Fibroblast of skin of abdomen (primary cell): ENCODE measurements at regions not wholly inside any gene's neighbourhood (a gene's known extent, or its start where the extent isn't known, plus 50 kb on each side); places are given as distances from the start of the nearest gene placed in this dataset.
A peak's percentile ranks its signal among the peaks of the same experiment; 100 is the strongest.

ENCODE experiments used
- DNase-seq: peaks from one replicate; pipeline ENCODE4 v3.0.0-alpha.2; 2013

- no peak for DNase-seq
Observed at GRCh38 chr10:36366065-36366464, 724.0 kb upstream of the FZD8 start.

GRCh38 chr10:36362257-36362656 is 720.2 kb upstream of the FZD8 start:
- DNase-seq = no peak

- no peak for DNase-seq
Observed at GRCh38 chr10:36358736-36359135, 716.6 kb upstream of the FZD8 start.

- no peak for DNase-seq
Observed at GRCh38 chr10:36354633-36355032, 712.5 kb upstream of the FZD8 start.

GRCh38 chr10:36351159-36351558 is 709.1 kb upstream of the FZD8 start:
- DNase-seq = no peak

- peak; percentile 94 for DNase-seq
Observed at GRCh38 chr10:36349445-36350078, 707.5 kb upstream of the FZD8 start.

- peak; percentile 24 for DNase-seq
Observed at GRCh38 chr10:36345807-36346206, 703.7 kb upstream of the FZD8 start.

GRCh38 chr10:36345175-36345533 is 703.1 kb upstream of the FZD8 start:
- DNase-seq = no peak

GRCh38 chr10:36344240-36345174 is 702.4 kb upstream of the FZD8 start:
- peak; percentile 57 for DNase-seq

- no peak for DNase-seq
Observed at GRCh38 chr10:36342781-36343180, 700.7 kb upstream of the FZD8 start.

GRCh38 chr10:36341471-36341870 is 699.4 kb upstream of the FZD8 start:
- DNase-seq = peak; percentile 23

GRCh38 chr10:36336315-36336714 is 694.2 kb upstream of the FZD8 start:
- peak; percentile 61 for DNase-seq

- DNase-seq = no peak
Observed at GRCh38 chr10:36333446-36333845, 691.4 kb upstream of the FZD8 start.

- DNase-seq = no peak
Observed at GRCh38 chr10:36332926-36333325, 690.8 kb upstream of the FZD8 start.

GRCh38 chr10:36331121-36331520 is 689.0 kb upstream of the FZD8 start:
- DNase-seq = no peak

GRCh38 chr10:36325815-36326214 is 683.7 kb upstream of the FZD8 start:
- DNase-seq = no peak

GRCh38 chr10:36324831-36325230 is 682.7 kb upstream of the FZD8 start:
- no peak for DNase-seq

GRCh38 chr10:36313142-36313541 is 671.0 kb upstream of the FZD8 start:
- no peak for DNase-seq

GRCh38 chr10:36303896-36304295 is 661.8 kb upstream of the FZD8 start:
- DNase-seq = no peak

GRCh38 chr10:36302086-36302485 is 660.0 kb upstream of the FZD8 start:
- DNase-seq = no peak

GRCh38 chr10:36301539-36301938 is 659.4 kb upstream of the FZD8 start:
- no peak for DNase-seq

GRCh38 chr10:36301139-36301538 is 659.0 kb upstream of the FZD8 start:
- no peak for DNase-seq

GRCh38 chr10:36283827-36284226 is 641.7 kb upstream of the FZD8 start:
- no peak for DNase-seq

- peak; percentile 58 for DNase-seq
Observed at GRCh38 chr10:36281831-36282331, 639.8 kb upstream of the FZD8 start.
